ENCODE measurements at regions not wholly inside any gene's neighbourhood (a gene's known extent, or its start where the extent isn't known, plus 50 kb on each side); places are given as distances from the start of the nearest gene placed in this dataset.
"Not testable (repeated sequence)": the region's sequence is repeated elsewhere in the genome, so short reads cannot be mapped to it uniquely, and the experiment has no call there.

DNA sequence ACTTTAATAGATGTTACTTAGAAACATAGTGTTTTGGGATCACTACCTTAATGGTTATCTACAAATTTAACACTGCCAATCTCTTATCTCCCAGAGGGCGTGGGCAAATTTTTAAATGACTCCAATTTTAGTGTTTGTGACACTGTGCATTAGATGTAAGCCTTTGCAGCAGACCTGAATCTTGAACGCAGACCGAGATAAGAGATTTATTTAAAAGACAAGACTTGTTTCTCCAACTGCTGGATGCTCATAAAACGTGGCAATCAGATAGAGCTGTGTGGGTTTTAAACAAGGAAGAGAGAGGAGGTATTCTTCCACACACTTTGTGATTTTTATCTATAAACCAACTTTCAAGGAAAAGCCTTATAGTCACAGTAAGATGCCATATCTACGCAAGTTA lies 252.5 kb upstream of the NR3C2 start:
- ChIA-PET CTCF (no interaction called here), POLR2A (no interaction called here)

DNA sequence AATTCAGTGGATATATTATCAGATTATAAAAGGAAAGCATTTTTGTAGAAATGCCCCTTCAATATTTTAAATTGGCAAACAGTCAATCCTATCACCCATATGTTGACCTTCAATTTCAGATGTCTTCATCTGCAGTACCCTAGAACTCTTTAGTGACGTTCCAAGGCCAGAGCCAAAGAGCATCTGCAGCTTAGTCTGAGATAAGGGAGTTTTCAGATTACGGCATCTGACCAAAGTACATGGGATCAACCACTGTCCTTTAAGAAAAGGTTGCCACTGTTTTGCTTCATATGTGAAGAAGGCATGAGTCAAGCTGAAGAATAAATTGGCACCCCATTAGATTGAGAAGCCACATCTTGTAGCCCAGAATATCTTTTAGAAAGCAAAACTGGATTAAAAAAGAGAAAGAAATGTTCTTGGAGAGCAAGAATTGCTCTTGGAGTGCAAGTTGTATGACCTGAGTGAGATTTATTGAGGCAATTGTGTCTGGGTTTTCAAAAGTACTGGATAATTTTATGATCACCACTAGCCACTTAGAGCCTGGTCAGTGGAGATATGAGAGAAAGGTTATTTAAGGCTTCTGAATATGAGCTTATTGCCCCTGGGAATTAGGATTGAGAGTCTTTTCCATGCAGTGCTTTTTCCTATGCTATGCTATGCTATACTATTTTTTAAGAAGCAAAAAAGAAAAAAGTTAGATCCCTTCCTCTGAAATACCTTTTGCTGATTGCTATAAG lies 251.9 kb upstream of the NR3C2 start:
- CTCF ChIA-PET = no interaction called here
- POLR2A ChIA-PET = no interaction called here

DNA sequence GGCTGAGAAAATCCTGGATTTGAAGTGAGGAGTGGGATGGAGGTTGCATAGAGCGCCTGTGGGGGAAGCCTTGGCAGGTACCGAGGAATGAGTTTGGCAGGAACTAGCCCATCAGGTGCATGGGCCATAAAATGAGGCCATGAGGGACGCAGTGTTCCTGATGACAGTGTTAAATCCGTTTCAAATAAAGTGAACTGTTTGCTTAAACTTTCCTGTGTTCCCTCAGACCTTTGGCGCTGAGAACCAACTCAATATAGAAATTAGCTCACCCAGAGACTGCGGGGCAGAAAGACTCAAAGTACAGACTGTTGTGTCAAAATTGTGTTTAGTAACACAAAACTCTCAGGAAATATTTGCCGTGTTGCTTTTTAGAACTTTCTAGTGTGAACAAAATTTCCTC lies 250.0 kb upstream of the NR3C2 start:
- CTCF ChIA-PET = no interaction called here
- POLR2A ChIA-PET = no interaction called here

DNA sequence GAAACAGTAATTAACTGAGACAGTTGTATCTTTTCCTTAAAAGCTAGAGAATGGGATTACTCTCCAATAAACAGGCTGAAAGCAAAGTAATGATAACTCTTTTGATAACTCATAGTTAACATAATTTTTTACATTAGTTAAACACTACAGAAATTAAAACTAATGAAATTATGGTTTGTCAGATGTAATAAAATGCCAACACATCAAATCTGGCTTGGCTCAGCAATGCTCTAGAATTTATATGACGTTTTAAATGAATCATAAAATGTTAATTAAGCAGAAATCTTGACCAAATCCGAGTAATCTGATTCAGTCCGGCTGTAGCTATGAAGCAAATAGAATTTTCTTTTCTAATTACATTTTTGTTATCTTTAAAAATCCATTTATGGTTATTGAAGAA lies 244.2 kb upstream of the NR3C2 start:
- ChIA-PET POLR2A (no interaction called here), CTCF (no interaction called here)

DNA sequence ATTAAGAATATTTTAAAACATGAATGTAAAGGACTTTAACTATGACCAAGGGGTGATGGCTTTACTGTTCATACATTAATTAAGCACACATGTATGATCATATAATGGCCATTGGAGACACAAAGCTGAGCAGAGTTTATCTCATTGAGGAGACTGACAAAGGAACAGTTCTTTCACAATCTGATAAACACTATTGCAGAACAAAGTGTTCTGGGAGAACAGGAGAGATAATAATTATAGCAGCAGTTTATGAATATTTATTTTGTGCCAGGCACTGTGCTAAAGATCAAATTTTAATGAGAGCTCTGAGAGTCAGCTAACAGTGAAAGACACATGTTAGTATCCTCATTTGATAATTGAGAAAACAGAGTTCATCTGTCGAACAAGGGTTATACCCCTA lies 242.4 kb upstream of the NR3C2 start:
- CTCF ChIA-PET = no interaction called here
- POLR2A ChIA-PET = no interaction called here

DNA sequence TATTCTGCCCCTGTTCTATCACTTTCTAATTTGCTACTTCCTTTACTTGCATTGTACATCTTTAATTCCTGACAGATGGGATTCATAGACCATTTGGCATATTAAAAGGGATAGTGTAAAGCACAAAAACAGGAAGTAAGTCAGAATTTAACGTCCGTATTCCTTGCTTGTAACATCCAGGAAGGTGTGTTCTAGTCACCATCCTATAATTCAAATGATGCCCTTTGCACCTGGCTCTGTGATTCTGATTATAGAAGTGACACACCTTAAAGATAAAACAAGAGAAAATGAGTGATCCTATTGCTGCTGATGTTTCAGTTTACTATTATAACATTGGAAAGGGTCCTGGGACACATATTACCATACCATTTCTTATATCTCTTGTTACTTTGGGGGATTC lies 238.7 kb upstream of the NR3C2 start:
- ChIA-PET CTCF (no interaction called here), POLR2A (no interaction called here)

DNA sequence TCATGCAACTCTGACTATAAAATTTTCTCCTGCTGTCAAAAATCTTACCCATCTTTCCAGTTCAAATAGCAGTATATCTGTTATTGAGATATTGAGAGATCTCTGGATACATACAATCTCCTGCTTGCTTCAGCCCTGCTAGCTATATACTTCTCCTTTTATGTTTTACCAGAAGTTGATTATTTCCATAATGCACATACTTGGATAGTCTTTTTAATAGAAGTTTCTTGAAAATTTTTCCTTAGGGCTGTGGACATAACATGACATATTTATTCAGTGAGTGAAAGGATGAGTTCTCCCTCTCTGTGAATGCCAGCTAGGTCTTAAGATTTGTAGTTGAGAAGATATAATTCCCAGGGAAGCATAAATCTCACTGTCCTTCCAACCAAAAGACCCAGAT lies 234.1 kb upstream of the NR3C2 start:
- CTCF ChIA-PET = no interaction called here
- POLR2A ChIA-PET = interaction anchor here (0.7 kb wide), 1 partner anchor 11 kb away, joined by 3 read pairs; no protein-coding TSS in a partner anchor

DNA sequence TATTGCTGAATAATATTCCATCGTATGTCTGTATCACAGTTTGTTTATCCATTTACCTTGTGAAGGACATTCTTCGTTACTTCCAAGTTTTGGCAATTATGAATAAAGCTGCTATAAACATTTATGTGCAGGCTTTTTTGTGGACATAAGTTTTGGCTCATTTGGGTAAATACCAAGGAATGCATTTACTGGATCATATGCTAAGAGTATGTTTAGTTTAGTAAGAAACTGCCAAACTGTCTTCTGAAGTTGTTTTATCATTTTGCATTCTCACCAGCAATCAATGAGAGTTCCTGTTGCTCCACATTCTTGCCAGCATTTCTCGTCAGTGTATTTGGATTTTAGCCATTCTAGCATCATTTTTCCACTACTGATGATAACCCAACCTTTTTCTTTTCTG lies 232.7 kb upstream of the NR3C2 start:
- ChIA-PET CTCF (no interaction called here), POLR2A (no interaction called here)

DNA sequence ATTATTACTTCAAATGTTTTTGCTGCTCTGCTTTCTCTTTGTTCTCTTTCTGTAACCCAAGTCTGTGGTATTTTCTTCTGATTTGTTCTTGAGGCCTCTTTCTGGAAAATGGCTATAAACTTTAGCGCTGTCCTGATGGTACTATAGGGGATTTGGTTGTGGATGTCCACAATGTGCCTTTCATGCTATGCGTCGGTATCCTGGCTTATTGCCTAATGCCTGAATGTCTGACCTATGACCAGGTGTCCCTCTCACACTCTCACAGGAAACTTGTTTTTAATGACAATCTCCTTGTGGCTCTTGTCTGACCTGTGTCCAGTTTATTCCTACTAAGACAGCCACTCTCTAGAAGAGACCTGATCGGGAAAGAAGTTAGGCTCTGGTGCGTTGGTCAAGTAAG lies 222.4 kb upstream of the NR3C2 start:
- POLR2A ChIA-PET = no interaction called here
- CTCF ChIA-PET = no interaction called here

DNA sequence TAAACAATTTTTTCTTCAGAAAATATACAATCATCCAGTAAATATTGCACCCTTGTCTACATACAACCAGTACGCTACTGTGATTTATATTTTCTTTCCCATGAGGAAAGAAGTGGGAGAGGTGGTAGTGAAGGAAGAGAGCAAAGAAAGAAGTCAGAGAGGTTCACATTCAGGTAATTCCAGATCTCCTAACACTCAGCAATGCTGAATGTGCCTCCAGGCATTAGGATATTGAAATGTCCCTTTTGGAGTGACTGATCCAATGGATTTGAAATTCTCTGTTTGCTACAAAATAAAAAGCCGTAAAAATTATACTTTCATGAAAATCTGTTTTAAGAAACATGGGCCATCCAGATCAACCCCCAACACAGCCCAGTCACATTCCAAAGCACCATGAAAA lies 211.9 kb upstream of the NR3C2 start:
- POLR2A ChIA-PET = no interaction called here
- CTCF ChIA-PET = no interaction called here

DNA sequence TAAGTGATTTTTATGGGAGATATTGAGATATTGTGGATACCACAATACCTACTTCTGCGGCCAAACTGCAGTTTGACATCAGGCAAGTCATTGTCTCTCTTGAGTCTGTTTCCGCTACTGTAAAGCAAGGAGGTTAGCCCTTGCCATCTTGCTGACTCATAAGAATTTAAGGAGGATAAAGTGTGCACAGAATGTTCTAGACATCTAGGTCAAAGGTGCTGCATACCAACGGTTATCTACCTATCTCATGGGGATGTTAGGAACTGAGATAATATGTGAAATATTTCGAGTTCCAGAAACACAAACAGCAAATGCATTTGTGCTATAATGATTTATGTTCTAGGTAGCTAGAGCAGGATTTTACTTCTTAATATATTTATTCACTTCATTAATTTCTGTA lies 211.5 kb upstream of the NR3C2 start:
- CTCF ChIA-PET = no interaction called here
- POLR2A ChIA-PET = no interaction called here

DNA sequence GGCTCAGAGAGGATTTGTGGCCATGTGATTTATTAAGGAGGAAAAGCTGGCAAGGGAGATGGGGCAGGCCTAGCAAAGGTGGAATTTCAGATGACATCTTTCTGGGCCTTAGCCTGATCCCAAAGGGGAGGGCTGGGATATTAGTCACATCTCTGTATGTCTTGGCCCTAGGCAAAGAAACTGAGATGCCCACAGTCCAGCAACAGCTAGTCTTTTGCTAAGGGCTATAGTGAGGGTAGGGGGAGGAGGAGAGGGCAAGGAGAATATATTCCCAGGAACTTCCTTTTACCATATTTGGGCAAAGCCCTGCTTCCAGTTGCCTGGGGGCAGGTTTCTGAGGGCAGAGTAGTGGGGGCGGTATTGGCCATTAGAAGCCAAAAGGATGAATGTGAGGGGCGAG lies 209.8 kb upstream of the NR3C2 start:
- ChIA-PET POLR2A (no interaction called here), CTCF (no interaction called here)

DNA sequence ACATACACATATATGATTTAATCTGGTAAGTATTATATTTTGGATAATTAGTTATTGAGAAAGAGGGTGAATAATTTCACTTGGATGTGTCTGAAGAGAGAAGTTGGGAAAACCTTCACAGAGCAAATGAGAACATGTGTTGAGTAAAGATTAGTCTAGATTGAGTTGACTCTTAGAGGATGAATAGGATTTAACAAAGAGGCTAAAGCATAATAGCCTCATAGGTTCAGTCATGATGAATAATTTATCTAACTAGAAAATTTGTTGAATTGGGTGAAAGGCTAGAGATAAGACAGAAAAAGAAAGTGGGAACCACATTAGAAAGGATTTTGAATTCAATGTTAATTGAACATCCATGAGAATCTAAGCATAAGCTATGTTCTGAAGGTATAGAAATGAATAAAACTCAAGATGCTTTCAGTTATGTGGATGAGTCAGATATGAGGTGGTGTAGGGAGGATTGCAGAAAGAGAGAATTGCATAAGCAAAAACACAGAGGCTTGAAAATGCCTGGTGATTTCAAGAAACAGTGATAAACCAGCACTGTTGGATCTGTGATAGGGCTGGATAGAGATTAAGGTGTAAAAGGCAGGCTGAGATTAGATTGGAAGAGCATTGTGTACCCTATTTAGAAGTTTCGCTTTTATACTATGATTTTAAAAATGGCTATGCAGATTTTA lies 207.6 kb upstream of the NR3C2 start:
- POLR2A ChIA-PET = no interaction called here
- CTCF ChIA-PET = no interaction called here

DNA sequence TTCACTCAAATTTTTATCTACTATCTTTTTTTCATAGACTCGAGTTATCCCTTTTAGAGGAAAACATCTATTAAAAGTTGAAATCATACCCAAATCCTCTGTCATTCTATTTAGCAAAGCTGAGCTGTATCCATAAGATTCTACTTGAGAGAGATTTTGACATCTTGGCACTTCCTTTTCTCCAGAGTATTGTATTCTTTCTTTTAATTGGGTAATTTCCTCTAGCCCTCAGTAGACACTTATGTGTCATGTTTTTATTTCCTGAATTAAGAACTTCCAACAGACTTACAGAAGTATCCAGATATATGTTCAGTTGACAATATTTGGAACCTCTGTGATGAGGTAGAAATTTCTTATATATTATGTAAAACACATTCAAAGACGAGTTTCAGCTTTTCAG lies 201.6 kb upstream of the NR3C2 start:
- ChIA-PET CTCF (no interaction called here), POLR2A (no interaction called here)

DNA sequence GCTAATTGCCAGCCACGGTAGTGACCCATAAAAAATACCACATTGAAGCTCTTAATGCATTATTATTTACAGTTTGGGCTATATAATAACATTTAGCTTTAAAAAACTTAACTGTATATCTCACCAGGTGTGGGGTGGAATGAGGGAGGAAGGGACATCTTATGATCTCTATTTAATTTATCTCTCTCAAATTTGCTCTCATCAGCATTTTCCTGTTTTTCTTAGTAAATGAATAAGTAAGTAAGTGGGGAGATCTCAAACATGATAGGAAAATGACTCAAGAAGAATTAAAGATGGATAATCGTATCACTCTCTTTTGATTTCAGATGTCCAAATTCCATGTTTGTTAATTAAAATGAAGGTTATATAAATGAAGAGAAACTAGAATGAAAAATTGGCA lies 200.7 kb upstream of the NR3C2 start:
- ChIA-PET POLR2A (no interaction called here), CTCF (interaction anchor here (0.6 kb wide), 1 partner anchor 951 kb away, joined by 3 read pairs; no protein-coding TSS in a partner anchor)

DNA sequence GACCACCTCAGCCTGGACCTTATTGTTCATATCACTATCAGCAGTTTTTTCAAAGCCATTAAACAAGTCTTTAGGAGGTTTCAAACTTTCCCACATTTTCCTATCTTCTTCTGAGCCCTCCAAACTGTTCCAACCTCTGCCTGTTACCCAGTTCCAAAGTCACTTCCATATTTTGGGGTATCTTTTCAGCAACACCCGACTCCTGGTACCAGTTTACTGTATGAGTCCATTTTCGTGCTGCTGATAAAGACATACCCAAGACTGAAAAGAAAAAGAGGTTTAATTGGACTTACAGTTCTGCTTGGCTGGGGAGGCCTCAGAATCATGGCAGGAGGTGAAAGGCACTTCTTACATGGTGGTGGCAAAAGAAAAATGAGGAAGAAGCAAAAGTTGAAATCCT lies 195.9 kb upstream of the NR3C2 start:
- POLR2A ChIA-PET, CTCF ChIA-PET: not testable (repeated sequence)

DNA sequence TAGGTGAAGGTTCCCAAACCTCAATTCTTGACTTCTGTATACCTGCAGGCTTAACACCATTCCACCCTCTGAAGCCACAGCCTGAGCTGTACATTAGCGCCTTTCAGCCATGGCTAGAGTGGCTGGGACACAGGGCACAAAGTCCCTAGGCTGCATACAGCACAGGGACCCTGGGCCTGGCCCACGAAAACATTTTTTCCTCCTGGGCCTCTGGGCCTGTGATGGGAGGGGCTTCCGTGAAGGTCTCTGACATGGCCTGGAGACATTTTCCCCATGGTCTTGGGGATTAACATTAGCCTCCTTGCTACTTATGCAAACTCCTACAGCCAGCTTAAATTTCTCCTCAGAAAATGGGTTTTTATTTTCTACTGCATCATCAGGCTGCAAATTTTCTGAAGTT lies 195.2 kb upstream of the NR3C2 start:
- CTCF ChIA-PET, POLR2A ChIA-PET: not testable (repeated sequence)

DNA sequence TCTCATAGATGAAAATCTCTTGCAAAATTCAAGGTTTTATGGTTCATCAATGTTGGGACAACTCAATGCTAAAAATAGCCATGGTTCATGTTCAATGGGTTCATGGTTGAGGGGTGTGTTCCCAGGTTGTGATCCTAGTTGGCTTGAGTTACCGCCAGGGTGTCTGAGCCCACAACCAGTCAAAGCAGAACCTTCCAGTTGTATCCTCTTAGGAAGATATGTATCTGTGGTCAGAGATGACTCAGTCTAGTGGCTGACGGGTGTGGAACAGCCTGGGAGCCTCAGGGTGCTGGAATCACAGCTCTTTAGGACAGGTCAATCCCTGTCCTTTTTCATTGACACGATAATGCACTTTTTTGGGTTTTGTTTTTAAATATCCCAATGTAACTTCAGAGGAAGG lies 192.3 kb upstream of the NR3C2 start:
- POLR2A ChIA-PET = no interaction called here
- CTCF ChIA-PET = no interaction called here

DNA sequence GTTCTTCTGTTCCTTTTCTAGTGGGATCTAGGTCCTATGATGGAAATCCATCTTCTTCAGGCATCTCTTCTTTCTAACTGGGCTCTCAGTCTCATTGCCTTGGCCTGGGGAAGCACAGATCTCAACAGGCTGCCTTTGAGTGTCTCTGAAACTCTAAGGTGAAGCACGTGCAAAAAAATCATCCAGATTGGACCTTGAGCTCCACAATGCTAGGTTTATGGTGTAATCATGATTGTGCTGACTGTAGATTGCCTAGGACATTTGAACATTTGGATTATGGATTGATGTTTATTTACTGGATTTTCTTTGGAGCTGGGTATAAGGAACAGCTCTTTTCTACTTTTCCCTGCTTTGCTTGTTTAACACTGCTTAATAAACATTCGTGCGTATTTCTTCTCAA lies 191.5 kb upstream of the NR3C2 start:
- ChIA-PET POLR2A (no interaction called here), CTCF (no interaction called here)

DNA sequence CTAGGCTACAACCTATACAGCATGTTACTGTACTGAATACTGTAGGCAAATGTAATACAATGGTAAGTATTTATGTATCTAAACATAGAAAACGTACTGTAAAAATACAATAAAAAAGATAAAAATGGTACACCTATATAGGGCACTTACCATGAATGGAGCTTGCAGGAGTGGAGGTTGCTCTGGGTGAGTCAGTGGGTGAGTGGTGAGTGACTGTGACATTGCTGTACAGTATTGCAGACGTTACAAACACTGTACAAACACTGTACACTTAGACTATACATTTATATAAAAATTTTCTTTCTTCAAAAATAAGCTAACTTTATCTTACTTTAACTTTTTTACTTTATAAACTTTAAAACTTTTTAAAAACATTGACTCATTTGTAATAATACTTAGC lies 190.3 kb upstream of the NR3C2 start:
- CTCF ChIA-PET = no interaction called here

DNA sequence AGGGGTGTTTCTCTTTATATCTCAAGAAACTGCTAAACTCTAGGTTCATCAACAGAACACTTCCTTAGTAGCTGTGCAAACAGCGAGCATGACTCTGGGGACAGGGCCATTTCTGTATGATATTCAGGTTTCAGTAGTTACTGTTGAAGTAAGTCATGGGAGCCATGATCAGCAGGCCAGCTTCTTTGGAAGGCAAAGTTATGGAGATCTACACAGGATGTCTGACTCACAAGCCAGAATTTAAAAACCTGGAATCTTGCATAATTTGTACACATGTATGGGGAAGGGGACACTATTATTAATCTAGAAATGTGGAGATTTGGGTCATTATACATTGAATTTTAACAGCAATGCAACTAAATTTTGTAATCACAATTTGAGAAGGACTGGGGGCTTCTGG lies 187.8 kb upstream of the NR3C2 start:
- POLR2A ChIA-PET = no interaction called here
- CTCF ChIA-PET = no interaction called here

More for the DNA sequence above, 190.3 kb upstream of the NR3C2 start:
- POLR2A ChIA-PET = no interaction called here

DNA sequence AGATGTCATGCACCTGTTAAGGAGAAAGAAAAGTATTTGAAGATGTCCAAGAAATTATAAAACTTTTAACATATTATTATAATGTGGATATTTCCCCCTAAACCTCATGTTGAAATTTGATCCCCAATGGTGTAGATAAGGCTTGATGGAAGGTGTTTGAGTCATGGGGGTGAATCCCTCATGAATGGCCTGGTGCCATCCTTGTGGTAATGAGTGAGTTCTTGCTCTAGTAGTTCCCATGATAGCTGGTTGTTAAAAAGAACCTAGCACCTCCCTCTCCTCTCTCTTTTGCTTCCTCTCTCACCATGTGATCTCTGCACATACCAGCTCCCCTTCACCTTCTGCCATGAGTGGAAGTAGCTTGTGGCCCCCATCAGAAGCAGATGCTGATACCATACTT lies 176.6 kb upstream of the NR3C2 start:
- POLR2A ChIA-PET = no interaction called here
- CTCF ChIA-PET = no interaction called here
